GM19397 (cell line): ENCODE measurements at regions not wholly inside any gene's neighbourhood (a gene's known extent, or its start where the extent isn't known, plus 50 kb on each side); places are given as distances from the start of the nearest gene placed in this dataset.
"Not testable (repeated sequence)": the region's sequence is repeated elsewhere in the genome, so short reads cannot be mapped to it uniquely, and the experiment has no call there.

Source experiments
- ATAC-seq: cut with Tn5 transposase; IDR thresholded peaks from one replicate; pipeline ENCODE4 v1.9.1; 2021; ENCODE audit warnings: mild to moderate bottlenecking, moderate library complexity; ENCODE audit not compliant: unreplicated experiment

DNA sequence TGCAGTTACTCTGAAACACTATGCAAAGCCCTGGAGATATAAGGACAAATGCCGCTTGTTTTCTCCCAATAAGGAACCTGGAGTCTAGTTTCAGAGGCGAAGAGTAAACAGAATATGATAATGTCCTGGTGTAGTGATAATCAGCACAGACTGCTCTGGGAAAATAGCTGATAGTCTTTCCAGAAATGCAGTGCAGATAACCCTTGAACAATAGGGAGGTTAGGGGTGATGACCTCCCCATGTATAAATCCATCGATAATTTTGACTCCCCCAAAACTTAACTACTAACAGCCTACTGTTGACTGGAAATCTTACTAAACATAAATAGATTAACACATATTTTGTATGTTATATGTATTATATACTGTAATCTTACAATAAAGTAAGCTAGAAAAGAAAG lies 1280.9 kb upstream of the TENM3 start:
- no peak for ATAC-seq

DNA sequence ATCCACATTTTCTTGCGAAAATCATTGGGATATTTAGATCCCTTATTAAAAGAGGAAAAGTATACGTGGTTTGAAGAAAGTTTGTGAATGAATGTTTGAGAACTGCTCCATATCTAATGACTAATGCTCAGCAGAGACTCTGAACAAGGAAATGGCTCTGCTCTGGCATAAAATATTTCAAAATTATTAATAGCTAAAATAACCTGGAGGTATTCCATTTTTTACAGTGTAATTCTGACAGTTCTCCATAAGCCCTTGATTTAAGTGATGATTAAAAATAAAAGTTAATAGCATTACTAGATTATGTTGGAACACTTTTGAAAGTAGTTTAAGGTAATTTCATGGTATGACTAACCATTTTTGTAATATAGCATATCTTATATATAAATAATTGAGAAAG lies 1276.9 kb upstream of the TENM3 start:
- no peak for ATAC-seq

DNA sequence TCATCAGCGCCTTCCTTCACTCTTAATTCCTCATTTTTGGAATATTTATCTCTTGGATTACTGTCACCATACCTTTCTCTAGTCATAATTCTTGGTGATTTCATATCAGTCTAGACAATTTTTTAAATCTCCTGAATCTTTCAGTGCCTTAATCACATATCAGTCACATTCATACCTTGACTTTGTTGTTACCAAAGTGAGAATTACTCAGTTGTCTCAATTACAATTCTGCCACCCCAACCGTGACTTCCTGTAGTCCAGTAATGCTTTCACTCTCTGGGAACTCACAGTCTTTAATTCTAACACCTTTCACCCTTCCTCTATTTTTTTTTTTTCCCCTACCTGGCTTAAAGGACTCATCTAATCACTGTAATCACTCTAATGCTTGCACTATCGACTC lies 1275.3 kb upstream of the TENM3 start:
- no peak for ATAC-seq

DNA sequence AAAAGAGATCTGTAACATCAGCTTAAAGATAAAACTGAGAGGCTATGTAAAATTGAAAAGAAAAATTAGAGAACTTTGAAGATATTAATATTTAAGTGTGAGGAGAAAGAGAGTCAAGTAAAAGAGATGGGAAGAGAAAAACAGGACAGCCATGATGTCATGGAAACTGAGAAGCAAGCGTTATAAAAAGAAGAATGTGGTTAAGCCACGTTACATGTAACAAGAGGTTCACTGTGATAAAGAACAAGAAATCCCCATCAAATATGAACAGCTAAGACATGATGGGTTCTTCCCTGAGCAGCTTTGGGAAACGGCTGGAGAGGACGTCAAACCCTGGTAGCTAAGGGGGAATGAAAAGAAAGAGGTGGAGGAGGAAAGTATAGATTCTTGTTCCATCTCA lies 1269.3 kb upstream of the TENM3 start:
- no peak for ATAC-seq

DNA sequence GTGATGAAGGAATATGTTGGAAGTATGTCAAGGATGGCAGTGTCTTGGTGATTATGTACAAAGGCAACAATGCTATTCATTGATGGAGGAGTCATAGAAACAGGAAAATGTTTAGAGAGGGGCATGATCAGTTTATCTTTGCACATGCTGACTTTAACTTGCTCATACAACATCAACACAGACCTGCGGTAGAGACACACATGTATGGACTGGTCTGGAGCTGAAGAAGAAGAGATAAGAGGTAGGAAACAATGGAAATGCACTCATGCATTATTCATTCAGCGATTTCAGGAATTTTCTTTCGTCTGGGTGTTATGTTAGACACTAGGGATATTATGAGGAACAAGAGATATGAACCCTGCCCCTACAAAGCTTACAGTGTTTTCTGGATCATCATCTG lies 1252.3 kb upstream of the TENM3 start:
- no peak for ATAC-seq

DNA sequence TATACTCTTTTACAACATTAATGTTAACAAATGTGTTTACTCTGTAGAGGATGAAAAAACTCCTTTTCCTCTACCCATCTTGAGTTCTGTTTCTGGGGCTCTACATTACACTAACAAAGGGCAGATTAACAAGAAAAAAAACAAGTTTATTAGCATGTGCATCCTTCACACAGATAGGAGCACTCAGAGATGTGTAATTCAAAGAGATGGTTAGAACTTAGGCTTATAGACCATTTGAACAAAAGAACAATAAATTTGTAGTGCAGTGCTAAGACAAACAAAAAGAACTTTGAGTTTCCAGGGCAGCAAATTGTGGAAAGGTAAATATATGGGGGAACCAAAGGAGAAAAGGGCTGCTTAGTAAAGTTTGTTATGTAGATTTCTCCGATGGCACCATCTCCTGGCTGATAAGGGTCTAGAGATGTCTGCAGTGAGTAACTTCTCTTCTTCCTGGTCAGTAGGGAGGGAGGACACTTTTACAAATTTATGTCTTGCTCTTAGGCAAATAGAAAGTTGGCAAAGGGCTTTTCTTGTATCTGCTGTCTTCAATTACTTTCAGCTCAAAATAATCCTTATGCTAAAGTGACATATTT lies 1249.9 kb upstream of the TENM3 start:
- ATAC-seq, result no peak

DNA sequence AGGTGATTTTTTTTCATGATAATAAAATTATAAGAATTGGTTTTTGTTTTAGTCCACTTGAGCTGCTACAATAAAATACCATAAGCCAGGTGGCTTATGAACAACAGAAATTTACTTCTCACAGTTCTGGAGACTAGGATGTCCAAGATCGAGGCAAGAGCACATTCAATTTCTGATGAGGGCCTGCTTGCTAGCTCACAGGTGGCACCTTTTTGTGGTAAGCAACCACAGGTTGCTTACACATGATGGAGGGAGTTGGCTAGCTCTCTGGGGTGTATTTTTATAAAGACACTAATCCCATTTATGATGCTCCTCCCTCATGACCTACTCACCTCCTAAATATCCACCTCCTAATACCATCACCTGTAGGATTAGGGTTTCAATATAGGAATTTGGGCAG lies 1248.5 kb upstream of the TENM3 start:
- no peak for ATAC-seq

DNA sequence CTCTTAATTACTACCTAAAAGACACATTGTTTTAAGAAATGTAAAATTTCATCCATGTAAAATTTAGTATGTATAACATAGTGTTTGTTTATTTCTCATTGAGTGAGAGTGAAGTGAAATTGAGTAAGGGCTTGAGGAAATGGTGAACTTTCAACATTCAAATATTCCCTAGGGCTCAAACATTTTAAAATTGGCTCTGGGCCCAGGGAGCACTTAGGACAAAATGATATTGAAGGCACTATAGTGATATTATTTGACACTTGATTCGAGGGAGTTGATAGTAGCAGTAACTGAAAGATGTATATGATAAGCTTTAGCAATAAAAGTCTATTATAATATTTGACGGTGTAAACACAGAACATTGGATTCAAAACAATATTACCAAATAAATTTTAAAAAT lies 1244.0 kb upstream of the TENM3 start:
- ATAC-seq, result no peak

DNA sequence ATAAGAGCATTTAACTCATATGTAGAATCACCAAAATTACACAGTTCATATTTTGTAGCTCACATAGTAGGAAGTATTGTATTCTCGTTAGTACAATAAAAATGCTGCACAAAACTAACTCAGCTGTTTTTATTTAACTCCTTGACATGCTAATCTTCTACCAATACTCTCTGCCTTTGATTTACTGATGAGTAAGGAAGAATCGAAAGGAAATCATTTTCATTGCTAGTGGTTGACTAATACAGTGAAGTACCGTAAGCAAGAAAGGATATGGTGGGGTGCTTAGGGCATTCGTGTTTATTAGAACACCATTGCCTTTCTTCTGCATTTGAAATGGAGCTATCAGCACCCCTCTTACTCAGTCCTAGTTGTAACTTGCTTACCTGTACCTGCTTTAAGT lies 1239.1 kb upstream of the TENM3 start:
- no peak for ATAC-seq

DNA sequence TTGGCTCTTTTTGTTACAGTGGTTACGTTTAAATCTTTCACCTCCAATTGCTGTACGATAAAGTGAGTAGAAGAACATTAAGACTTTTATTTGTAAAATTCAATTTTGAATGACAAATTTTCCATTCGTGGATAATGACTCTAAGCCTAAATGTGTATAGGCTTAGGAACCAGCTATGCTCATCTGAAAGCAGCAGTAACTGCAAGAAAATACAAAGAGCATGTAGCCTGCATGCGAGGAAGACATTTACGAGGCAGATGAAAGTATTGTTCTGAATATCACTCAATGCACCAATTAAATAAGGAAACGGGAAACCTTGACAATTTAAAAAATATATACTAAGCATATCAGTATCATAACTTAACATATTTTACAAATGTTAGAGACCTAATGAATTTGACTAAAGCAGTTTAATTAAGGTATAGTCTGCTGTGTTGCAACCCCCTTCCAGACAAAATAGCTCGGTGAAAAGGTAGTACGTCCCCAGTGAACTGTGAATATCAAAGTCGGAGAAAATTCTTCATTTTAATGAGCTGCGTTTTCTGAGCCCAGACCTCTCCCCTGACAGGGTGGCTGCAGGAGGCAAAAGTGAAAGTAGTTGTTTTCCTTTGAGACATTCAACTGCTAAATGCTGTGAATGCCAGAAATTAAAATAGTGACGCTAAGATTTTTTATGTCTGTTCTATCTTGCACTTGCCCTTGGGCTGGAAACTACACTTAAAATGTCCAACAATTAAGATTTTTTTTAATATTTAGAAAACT lies 1236.5 kb upstream of the TENM3 start:
- ATAC-seq, result no peak

DNA sequence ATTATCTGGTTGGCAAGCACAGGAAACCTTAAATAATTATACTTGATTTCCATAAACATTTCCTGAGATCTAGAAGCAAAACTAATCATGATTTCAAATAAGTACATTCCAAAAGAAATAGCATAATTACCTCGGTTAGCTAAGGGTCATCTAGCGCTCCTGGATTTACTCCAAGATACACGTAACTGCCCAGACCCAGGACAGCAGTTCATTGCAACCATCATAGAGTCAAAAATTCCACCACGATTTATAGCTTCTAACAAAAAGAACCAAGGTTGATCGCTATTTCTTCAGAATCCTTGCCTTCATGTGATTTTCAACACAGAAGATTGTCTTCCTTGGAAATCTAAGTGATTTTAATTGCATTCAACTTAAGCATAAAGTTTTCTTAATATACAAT lies 1235.5 kb upstream of the TENM3 start:
- ATAC-seq, result no peak

DNA sequence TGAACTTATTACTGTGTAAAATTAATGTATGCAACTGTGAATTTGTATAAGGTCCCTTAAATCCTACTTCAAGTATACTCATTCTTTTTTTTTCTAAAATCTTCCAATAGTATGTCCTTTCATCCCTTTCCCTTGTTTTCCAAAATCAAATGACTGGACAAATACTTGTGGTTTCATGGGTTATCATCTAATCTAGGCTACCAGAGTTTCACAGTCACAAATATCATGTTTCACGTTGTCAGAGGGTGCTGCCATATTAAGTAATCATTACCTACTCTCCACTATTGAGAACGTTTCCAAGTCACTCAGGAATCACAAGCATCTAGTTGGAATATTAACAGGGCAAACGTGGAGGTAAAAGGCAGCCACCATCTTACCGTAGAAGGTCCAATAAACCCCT lies 1235.0 kb upstream of the TENM3 start:
- ATAC-seq, result no peak

DNA sequence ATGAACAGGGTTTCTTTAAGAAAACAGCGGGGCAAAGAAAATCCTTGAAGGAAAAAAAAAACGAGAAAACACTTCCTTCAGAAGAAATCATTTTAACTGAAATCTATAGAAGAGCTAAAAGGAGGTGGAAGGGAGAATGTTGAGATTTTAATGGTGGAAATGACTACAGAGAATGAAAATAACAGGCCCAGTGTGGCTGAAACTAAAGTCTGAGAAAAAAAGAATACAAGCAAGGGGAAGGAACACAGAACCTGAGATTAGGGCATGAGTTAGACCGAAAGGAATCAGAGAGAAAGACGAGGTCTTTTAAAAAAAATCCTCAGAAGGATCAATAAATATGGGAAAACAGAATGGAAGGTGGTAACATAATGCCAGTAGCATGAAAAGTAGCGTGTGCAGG lies 1230.0 kb upstream of the TENM3 start:
- ATAC-seq, result no peak

DNA sequence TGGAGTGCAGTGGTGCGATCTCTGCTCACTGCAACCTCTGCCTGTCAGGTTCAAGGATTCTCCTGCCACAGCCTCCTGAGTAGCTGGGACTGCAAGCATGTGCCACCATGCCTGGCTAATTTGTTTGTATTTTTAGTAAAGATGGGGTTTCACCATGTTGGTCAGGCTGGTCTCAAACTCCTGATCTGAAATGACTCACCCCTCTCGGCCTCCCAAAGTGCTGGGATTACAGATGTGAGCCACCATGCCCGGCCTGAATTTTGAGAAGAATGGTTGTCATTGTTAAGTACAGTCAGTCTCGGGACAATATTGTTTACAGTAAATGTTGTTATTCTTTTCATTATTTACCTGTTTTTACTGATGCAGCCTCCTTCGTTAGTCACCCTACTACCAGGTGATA lies 1226.2 kb upstream of the TENM3 start:
- no peak for ATAC-seq

DNA sequence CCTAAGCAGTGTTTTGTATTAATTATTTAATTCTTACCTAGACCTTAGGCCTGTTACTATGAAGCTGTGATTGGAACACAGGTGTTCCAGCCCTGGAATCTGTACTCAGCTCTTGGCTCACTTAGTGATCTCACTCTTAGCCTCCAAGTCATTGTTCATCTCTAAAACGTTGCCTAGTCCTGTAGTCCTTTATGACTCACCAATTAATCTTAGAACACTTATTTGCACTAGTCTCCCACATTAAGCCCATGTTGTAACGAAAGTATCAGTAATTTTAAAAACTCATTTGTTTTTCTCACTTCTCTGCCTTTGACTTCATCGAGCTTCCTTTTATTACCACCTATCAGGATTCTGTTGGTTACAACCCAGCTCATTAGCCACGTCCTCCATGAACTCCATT lies 1224.7 kb upstream of the TENM3 start:
- no peak for ATAC-seq

DNA sequence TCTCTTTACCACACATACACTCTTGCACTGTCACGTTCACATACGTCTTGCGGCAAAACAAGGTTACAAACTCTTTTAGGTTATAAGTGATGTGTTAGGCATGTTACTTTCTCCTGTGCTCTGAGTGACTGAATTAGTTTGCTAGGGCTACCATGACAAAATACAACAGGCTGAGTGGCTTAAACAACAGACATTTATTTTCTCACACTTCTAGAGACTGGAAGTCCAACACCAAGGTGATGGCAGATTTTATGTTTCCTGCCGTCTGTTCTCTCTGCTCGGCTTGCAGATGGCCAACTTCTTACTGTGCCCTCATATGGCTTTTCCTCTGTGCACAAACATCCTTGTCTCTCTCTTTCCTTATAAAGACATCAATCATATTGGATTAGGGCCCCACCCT lies 1224.3 kb upstream of the TENM3 start:
- no peak for ATAC-seq

DNA sequence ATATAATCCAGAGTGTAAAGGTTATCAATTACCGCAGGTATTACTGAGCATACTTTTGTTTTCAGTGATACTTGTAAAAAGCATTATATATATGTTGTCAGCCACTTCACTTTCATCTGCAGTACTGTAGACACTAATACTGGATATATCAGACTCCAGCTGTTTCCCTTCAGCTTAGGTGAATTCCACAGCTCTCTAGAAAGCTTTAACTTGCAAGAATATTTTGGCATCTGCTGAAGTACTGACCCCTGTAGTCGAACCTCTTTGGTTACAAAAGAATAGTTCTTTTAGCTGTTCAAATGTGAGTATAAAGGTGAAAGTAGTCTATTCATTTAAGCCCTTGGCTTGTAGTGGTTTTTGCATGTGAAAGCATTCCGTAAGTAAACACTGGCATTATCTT lies 1222.7 kb upstream of the TENM3 start:
- ATAC-seq, result no peak

DNA sequence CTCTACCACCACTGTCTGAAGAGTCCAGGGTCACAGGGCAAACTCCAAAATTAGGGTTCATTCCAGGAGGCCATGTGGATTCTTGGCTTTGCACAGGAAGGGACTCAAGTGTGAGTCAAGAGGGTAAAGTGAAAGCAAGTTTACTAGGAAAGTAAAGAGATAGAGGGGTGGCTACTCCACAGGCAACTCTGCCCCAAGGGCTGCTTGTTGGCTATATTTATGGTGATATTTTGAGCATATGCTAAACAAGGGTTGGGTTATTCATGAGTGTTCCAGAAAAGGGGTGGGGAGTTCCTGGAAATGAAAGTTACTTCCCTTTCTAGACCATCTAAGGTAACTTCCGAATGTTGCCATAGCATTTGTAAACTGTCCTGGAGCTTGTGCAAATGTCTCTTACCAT lies 1222.0 kb upstream of the TENM3 start:
- ATAC-seq, result no peak

DNA sequence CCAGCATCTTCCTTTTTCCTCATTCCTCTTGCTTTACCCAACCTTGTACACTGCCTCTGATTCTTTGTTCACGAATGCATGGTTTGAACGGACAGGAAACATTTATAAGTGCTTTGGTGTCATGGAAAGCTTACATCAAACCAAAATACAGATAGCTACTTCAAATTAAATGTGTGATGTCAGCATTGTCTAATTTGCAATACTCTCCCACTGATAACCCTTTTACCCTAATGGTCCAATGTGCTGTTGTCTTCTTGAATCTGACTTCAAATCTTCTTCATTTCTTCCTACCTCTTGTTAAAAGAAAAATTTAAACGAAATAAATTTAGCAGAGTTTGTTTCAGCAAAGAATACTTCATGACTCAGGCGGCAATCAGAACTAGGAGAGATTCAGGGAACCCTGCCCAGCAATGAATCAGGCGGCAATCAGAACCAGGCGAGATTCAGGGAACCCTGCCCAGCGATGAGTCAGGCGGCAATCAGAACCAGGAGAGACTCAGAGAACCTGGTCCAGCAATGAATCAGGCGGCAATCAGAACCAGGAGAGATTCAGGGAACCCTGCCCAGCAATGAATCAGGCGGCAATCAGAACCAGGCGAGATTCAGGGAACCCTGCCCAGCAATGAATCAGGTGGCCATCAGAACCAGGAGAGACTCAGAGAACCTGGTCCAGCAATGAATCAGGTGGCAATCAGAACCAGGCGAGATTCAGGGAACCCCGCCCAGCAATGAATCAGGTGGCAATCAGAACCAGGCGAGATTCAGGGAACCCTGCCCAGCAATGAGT lies 1212.9 kb upstream of the TENM3 start:
- ATAC-seq, result not testable (repeated sequence)

DNA sequence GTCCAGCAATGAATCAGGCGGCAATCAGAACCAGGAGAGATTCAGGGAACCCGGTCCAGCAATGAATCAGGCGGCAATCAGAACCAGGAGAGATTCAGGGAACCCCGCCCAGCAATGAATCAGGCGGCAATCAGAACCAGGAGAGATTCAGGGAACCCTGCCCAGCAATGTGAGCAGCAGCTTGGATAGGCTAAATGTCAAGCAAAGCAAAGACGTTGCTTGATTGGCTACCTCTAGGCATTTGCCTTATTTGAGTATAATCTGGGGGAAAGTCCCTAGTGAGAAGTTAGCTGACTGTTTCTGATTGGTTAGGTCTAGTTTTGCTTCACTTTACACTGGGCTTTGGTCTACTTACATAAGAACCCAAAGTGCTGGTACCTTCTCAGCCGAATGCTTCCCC lies 1212.2 kb upstream of the TENM3 start:
- ATAC-seq, result no peak

DNA sequence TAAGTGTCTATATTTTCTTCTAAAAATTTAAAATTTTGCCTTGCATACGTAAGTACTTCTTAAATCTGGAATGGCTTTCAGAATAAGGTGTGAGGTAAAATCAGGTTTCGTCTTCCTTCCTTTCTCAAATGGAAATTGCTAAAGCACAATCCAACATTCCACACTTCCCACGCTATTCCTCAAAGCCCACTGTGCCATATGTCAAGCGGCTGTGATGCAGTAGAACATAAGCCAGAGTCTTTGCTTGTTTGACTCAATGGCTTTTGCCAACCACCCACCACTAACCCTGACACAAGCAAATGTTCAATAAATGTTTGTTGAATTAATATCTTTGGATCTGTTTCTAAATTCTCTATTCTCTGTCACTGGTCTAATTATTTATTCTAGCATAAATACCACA lies 1199.7 kb upstream of the TENM3 start:
- no peak for ATAC-seq

DNA sequence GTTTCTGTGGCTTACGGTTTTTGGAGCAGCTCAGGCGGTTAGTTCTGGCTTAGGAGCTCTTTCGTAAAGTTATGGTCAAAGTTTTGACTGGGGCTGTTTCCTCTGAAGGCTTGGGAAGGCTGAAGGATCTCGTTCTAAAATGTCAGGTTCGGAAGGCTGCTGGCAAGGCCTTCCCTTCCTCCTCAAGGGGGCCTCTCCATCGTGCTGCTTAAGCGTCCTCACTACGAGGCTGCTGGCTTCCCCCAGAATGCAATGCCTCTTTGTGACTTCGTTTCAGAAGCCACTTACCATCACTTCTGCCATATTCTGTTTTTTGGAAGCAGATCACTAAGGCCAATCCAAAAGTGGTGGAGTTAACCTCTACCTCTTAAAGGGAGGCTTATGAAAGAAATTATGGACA lies 1196.4 kb upstream of the TENM3 start:
- ATAC-seq, result no peak
